Neuronal stem cell (in vitro differentiated cells): ENCODE measurements at regions not wholly inside any gene's neighbourhood (a gene's known extent, or its start where the extent isn't known, plus 50 kb on each side); places are given as distances from the start of the nearest gene placed in this dataset.

ENCODE experiments used
- DNase-seq: peaks from one replicate; pipeline ENCODE4 v3.0.0-alpha.2; 2013; ENCODE audit warnings: low spot score
- H2AFZ ChIP-seq: one replicate; pipeline ENCODE4 v1.6.1; 2013; ENCODE audit warnings: mild to moderate bottlenecking, low read length, inconsistent platforms
- H2AK5ac ChIP-seq: 2 replicates; pipeline ENCODE4 v1.6.1; 2013; ENCODE audit warnings: low read depth, mild to moderate bottlenecking, inconsistent platforms, low read length, moderate library complexity, mixed read lengths
- H2BK120ac ChIP-seq: 2 replicates; pipeline ENCODE4 v1.6.1; 2013; ENCODE audit warnings: low read depth, mild to moderate bottlenecking, inconsistent platforms, low read length, moderate library complexity, mixed read lengths
- H2BK12ac ChIP-seq: one replicate; pipeline ENCODE4 v1.6.1; 2013; ENCODE audit warnings: low read length, inconsistent platforms
- H2BK15ac ChIP-seq: 2 replicates; pipeline ENCODE4 v1.6.1; 2013; ENCODE audit warnings: mild to moderate bottlenecking, low read length, inconsistent platforms, mixed read lengths
- H2BK5ac ChIP-seq: one replicate; pipeline ENCODE4 v1.6.1; 2013; ENCODE audit warnings: inconsistent platforms, mild to moderate bottlenecking, low read length, moderate library complexity
- H3K14ac ChIP-seq: one replicate; pipeline ENCODE4 v1.6.1; 2013; ENCODE audit warnings: low read length, inconsistent platforms
- H3K18ac ChIP-seq: 2 replicates; pipeline ENCODE4 v1.6.1; 2013; ENCODE audit warnings: low read length, inconsistent platforms
- H3K23ac ChIP-seq: 2 replicates; pipeline ENCODE4 v1.6.1; 2013; ENCODE audit warnings: low read depth, mild to moderate bottlenecking, mixed read lengths, low read length, inconsistent platforms; ENCODE audit not compliant: poor library complexity
- H3K27ac ChIP-seq: replicated peaks from 3 replicates; pipeline ENCODE4 v1.5.1; 2013; ENCODE audit warnings: low read length, inconsistent platforms
- H3K27me3 ChIP-seq, 3 experiments: 2 replicates each; pipeline ENCODE4 v1.6.1; 2013; ENCODE audit warnings: low read length in 3 of 3, mild to moderate bottlenecking in 2 of 3, inconsistent platforms in 1 of 3, low read depth in 1 of 3, mixed read lengths in 1 of 3, moderate library complexity in 1 of 3; ENCODE audit not compliant: control insufficient read depth in 3 of 3, insufficient read depth in 3 of 3
- H3K36me3 ChIP-seq, 2 donors: replicated peaks in 1 of 2; 2 replicates each; pipeline ENCODE4 v1.6.1; 2013; ENCODE audit warnings: low read length in 2 of 2; ENCODE audit not compliant: control insufficient read depth in 2 of 2, insufficient read depth in 2 of 2
- H3K4ac ChIP-seq: 2 replicates; pipeline ENCODE4 v1.6.1; 2013; ENCODE audit warnings: inconsistent platforms, mild to moderate bottlenecking, low read length, moderate library complexity
- H3K4me1 ChIP-seq, 2 donors: 1 replicate in 1 of 2; 2 replicates in 1 of 2; pipeline ENCODE4 v1.6.1; 2013; ENCODE audit warnings: low read length in 2 of 2, low read depth in 1 of 2; ENCODE audit not compliant: control insufficient read depth in 2 of 2, insufficient read depth in 1 of 2
- H3K4me2 ChIP-seq: one replicate; pipeline ENCODE4 v1.6.1; 2013; ENCODE audit warnings: mild to moderate bottlenecking, low read length, inconsistent platforms; ENCODE audit not compliant: insufficient read depth, poor library complexity, severe bottlenecking
- H3K4me3 ChIP-seq, 2 donors: 2 replicates each; pipeline ENCODE4 v1.5.1; 2013; ENCODE audit warnings: low read length in 2 of 2, mild to moderate bottlenecking in 2 of 2, inconsistent platforms in 1 of 2, moderate library complexity in 1 of 2
- H3K79me1 ChIP-seq: one replicate; pipeline ENCODE4 v1.6.1; 2013; ENCODE audit warnings: low read depth, mild to moderate bottlenecking, inconsistent platforms, low read length, moderate library complexity
- H3K9ac ChIP-seq: one replicate; pipeline ENCODE4 v1.6.1; 2013; ENCODE audit warnings: mild to moderate bottlenecking, low read depth, low read length, inconsistent platforms; ENCODE audit not compliant: poor library complexity
- H3K9me3 ChIP-seq, 2 donors: replicated peaks in 1 of 2; 2 replicates each; pipeline versions ENCODE3 to v1.6.1; 2013; ENCODE audit warnings: low read length in 2 of 2, mild to moderate bottlenecking in 2 of 2, inconsistent platforms in 1 of 2, low read depth in 1 of 2, mixed read lengths in 1 of 2, moderate library complexity in 1 of 2; ENCODE audit not compliant: control insufficient read depth in 2 of 2, insufficient read depth in 1 of 2
- H4K8ac ChIP-seq: one replicate; pipeline ENCODE4 v1.6.1; 2013; ENCODE audit warnings: low read depth, mild to moderate bottlenecking, inconsistent platforms, low read length, moderate library complexity
- H4K91ac ChIP-seq: one replicate; pipeline ENCODE4 v1.6.1; 2013; ENCODE audit warnings: low read length, low read depth, mild to moderate bottlenecking, inconsistent platforms; ENCODE audit not compliant: poor library complexity
- WGBS, 2 donors: extraction: QIAGEN DNeasy Blood & Tissue Kit; methylation state at CpG; one replicate each; pipeline ENCODE4 v1.1.7; 2013; ENCODE audit warnings: missing lambda C conversion rate in 2 of 2, mixed read lengths in 1 of 2; ENCODE audit not compliant: insufficient read length in 2 of 2, insufficient replicate concordance in 1 of 2; ENCODE audit errors: extremely low coverage in 2 of 2; 5-methylcytosine and 5-hydroxymethylcytosine counted together

- no CpG with 5 or more reads among the region's 10 CpGs for WGBS, 2 donors
- H2BK120ac ChIP-seq, result no peak overlapping the region
- no peak overlapping the region for H2AK5ac ChIP-seq
- no peaks in the 10 kb centered on the region for H3K9me3 ChIP-seq
- H4K91ac ChIP-seq, result no peak overlapping the region
- H3K14ac ChIP-seq, result no peak overlapping the region
- H3K23ac ChIP-seq, result no peak overlapping the region
- H3K18ac ChIP-seq, result no peak overlapping the region
- no peaks in the 10 kb centered on the region for H3K27me3 ChIP-seq
- H2BK5ac ChIP-seq, result no peak overlapping the region
- no peak overlapping the region for H3K4me3 ChIP-seq
- H3K9ac ChIP-seq, result no peak overlapping the region
- H3K36me3 ChIP-seq, result no peaks in the 10 kb centered on the region
- no peaks in the 10 kb centered on the region for H3K4me1 ChIP-seq
- no peak overlapping the region for H4K8ac ChIP-seq
- no peak overlapping the region for H3K4me2 ChIP-seq
- H2AFZ ChIP-seq, result no peak overlapping the region
- no peak for DNase-seq
- H2BK15ac ChIP-seq, result no peak overlapping the region
- H2BK12ac ChIP-seq, result no peak overlapping the region
- H3K4ac ChIP-seq, result no peak overlapping the region
- H3K27ac ChIP-seq, result no peak overlapping the region
- H3K79me1 ChIP-seq, result no peaks in the 10 kb centered on the region
Observed at GRCh38 chr21:27586986-27587385, 620.1 kb upstream of the ADAMTS5 start.

GRCh38 chr21:27586326-27586725 lies 619.4 kb upstream of the ADAMTS5 start:
- Histone ChIP-seq H3K27ac (no peak overlapping the region), H3K23ac (no peak overlapping the region)
- no CpG with 5 or more reads among the region's 3 CpGs for WGBS, 2 donors

GRCh38 chr21:27584256-27584655 lies 617.4 kb upstream of the ADAMTS5 start:
- Histone ChIP-seq H2BK15ac (no peak overlapping the region), H3K9ac (no peak overlapping the region), H3K4me2 (no peak overlapping the region), H3K9me3 (no peaks in the 10 kb centered on the region), H2BK12ac (no peak overlapping the region), H3K4me3 (no peak overlapping the region), H4K8ac (no peak overlapping the region), H3K36me3 (no peaks in the 10 kb centered on the region), H2BK120ac (no peak overlapping the region), H3K27ac (no peak overlapping the region), H3K4me1 (no peaks in the 10 kb centered on the region), H4K91ac (no peak overlapping the region), H3K27me3 (no peaks in the 10 kb centered on the region), H3K79me1 (no peaks in the 10 kb centered on the region), H3K14ac (no peak overlapping the region), H2AFZ (no peak overlapping the region), H3K4ac (no peak overlapping the region), H3K18ac (no peak overlapping the region), H3K23ac (no peak overlapping the region), H2AK5ac (no peak overlapping the region), H2BK5ac (no peak overlapping the region)
- no CpG with 5 or more reads among the region's 1 CpG for WGBS, 2 donors
- DNase-seq, result no peak

More at GRCh38 chr21:27586326-27586725, 619.4 kb upstream of the ADAMTS5 start:
- no peaks in the 10 kb centered on the region for H3K36me3 ChIP-seq
- H3K27me3 ChIP-seq, result no peaks in the 10 kb centered on the region
- no peak for DNase-seq
- H2BK120ac ChIP-seq, result no peak overlapping the region
- H3K9me3 ChIP-seq, result no peaks in the 10 kb centered on the region
- no peak overlapping the region for H3K4me3 ChIP-seq
- no peak overlapping the region for H2AK5ac ChIP-seq
- no peak overlapping the region for H2BK12ac ChIP-seq
- H3K4me2 ChIP-seq, result no peak overlapping the region
- H3K14ac ChIP-seq, result no peak overlapping the region
- H4K91ac ChIP-seq, result no peak overlapping the region
- H2BK5ac ChIP-seq, result no peak overlapping the region
- no peak overlapping the region for H4K8ac ChIP-seq
- no peak overlapping the region for H3K9ac ChIP-seq
- no peak overlapping the region for H2AFZ ChIP-seq
- H3K4me1 ChIP-seq, result no peaks in the 10 kb centered on the region
- H3K4ac ChIP-seq, result no peak overlapping the region
- H3K18ac ChIP-seq, result no peak overlapping the region
- no peaks in the 10 kb centered on the region for H3K79me1 ChIP-seq
- H2BK15ac ChIP-seq, result no peak overlapping the region

- Histone ChIP-seq H3K4me2 (no peak overlapping the region), H3K79me1 (no peaks in the 10 kb centered on the region), H2BK120ac (no peak overlapping the region), H3K9ac (no peak overlapping the region), H2AFZ (no peak overlapping the region), H2BK15ac (no peak overlapping the region), H2BK5ac (no peak overlapping the region), H3K36me3 (no peaks in the 10 kb centered on the region), H3K14ac (no peak overlapping the region), H2AK5ac (no peak overlapping the region), H3K9me3 (no peaks in the 10 kb centered on the region), H4K8ac (no peak overlapping the region), H3K4ac (no peak overlapping the region), H3K18ac (no peak overlapping the region), H2BK12ac (no peak overlapping the region), H3K4me1 (no peaks in the 10 kb centered on the region), H3K27ac (no peak overlapping the region), H3K4me3 (no peak overlapping the region), H3K23ac (no peak overlapping the region), H3K27me3 (no peaks in the 10 kb centered on the region), H4K91ac (no peak overlapping the region)
- no peak for DNase-seq
- no CpG with 5 or more reads among the region's 3 CpGs for WGBS, 2 donors
Observed at GRCh38 chr21:27582948-27583430, 616.1 kb upstream of the ADAMTS5 start.
